OCI-LY7 (cell line): ENCODE measurements at regions not wholly inside any gene's neighbourhood (a gene's known extent, or its start where the extent isn't known, plus 50 kb on each side); places are given as distances from the start of the nearest gene placed in this dataset.

ENCODE experiments used
- CTCF ChIP-seq: fragments of 200-600 bp; sonication (generic); conservative IDR thresholded peaks from 2 replicates; pipeline ENCODE4 v1.5.1; 2014; ENCODE audit warnings: mild to moderate bottlenecking, antibody characterized with exemption, low read length, moderate library complexity, mixed read lengths
- EZH2phosphoT487 ChIP-seq: fragments of 200-600 bp; sonication (generic); IDR thresholded peaks from 2 replicates; pipeline ENCODE4 v1.6.1; 2018; ENCODE audit warnings: low read depth, borderline replicate concordance, mild to moderate bottlenecking, mixed run types, antibody characterized with exemption, low read length, moderate library complexity, mixed read lengths

GRCh38 chr12:118747771-118748170 lies 233.6 kb upstream of the SRRM4 start:
- TF ChIP-seq CTCF, result no peak
- TF ChIP-seq EZH2phosphoT487, result no peak
